SW 1271 (cell line): ENCODE measurements at regions not wholly inside any gene's neighbourhood (a gene's known extent, or its start where the extent isn't known, plus 50 kb on each side); places are given as distances from the start of the nearest gene placed in this dataset.

Experiments
- DNase-seq, 2 experiments: peaks; one replicate each; lab custom pipeline; 2025; lab: John Stamatoyannopoulos, UW

GRCh38 chr1:200252531-200252930 lies 157.3 kb downstream of the ZNF281 start:
- no peak for DNase-seq

GRCh38 chr1:200250469-200250868 lies 159.4 kb downstream of the ZNF281 start:
- DNase-seq: no peak

- DNase-seq: no peak
Measured at GRCh38 chr1:200248541-200248940, 161.3 kb downstream of the ZNF281 start.

GRCh38 chr1:200247518-200247917 lies 162.3 kb downstream of the ZNF281 start:
- DNase-seq: no peak

GRCh38 chr1:200245473-200245872 lies 164.4 kb downstream of the ZNF281 start:
- DNase-seq: no peak

- DNase-seq: no peak
Measured at GRCh38 chr1:200243042-200243437, 166.8 kb downstream of the ZNF281 start.

GRCh38 chr1:200242110-200243041 lies 167.5 kb downstream of the ZNF281 start:
- no peak for DNase-seq

DNA sequence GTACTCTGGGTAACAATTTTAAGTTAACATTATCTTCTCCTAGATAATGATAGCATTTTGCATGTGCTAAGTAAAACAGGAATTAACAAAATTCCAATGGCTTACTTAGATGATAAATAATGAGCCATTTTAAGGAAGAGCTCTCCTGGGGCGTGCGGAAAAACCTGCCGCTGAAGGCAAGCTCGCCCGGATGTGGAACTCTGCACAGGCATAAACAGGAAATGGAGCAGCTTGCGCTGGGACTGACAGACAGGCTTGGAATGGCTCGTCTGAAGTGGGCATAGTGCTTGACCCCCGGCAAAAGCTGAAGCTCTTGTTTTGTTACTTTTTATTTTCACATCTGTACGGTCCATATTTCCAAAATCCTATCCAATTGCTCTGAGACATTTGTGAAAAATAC lies 169.2 kb downstream of the ZNF281 start:
- DNase-seq: no peak

GRCh38 chr1:200238311-200238710 lies 171.5 kb downstream of the ZNF281 start:
- no peak for DNase-seq

DNA sequence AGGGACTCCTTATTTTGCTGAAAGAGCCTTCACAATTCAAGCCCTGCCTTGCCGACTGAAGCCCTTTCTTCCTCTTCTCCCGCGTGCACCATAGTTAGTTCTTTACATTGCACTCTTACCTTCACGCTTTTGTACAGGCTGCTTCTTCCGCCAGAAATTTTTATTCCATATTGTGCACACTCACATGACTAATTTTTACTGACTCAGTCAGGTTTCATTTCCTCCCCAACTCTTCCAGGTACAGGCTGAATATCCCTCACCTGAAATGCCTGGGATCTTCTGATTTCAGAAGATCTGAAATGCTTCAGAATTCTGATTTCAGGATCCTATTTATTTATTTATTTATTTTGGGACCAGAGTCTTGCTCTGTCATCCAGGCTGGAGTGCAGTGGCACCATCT lies 172.8 kb downstream of the ZNF281 start:
- no peak for DNase-seq

GRCh38 chr1:200234938-200235337 lies 174.9 kb downstream of the ZNF281 start:
- DNase-seq: no peak

GRCh38 chr1:200233393-200233792 lies 176.4 kb downstream of the ZNF281 start:
- DNase-seq: no peak

DNA sequence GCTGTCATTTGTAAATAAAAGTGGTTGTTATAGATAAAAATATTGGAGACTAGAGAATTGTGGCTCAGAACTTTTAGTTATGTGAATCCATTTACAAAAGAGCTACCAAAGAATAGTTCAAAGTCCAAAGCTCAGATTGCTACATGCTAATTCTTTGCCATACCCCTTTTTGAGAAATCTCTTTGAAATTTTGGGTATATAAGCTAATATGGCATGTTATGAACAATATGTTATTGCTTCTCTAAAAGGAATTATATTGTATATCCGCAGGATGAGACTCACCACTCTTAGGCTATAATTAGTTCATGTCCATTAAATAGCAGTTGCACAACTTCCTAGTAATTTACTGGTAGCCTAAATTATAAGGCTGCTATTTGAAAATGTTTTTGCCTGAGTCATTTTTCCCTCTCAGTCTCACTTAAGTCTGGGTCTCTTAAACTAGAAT lies 178.0 kb downstream of the ZNF281 start:
- DNase-seq: no peak

DNA sequence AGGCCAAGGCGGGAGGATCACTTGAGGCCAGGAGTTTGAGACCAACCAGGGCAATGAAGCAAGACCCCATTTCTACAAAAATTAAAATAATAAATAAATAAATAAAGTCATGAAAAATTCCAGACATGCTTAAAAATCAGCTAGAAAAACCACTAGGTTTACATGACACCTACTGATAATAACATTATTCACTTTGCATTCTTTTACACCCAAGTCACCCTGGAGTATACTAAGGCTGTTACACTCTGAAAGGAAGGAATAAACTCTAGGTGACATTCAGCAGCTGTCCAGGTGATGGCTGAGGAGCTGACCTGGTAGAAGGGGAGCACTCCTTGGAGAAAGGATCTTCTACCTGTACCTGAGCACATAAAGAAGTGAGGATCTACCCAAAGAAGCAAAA lies 179.2 kb downstream of the ZNF281 start:
- DNase-seq: no peak

DNA sequence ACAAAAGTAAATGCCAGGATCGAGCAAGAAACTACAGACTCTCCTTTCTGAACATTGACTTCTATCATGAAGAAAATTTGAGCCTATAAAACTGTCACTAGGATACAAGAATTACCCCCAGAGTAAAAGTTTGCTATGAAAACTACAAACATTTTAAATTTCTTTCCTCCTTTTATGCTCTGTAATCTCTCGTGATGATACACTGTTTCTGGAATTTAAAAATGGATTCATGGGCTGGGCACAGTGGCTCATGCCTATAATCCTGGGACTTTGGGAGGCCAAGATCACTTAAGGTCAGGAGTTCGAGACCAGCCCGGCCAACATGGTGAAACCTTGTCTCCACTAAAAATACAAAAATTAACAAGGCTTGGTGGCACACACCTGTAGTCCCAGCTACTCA lies 181.3 kb downstream of the ZNF281 start:
- DNase-seq: no peak

DNA sequence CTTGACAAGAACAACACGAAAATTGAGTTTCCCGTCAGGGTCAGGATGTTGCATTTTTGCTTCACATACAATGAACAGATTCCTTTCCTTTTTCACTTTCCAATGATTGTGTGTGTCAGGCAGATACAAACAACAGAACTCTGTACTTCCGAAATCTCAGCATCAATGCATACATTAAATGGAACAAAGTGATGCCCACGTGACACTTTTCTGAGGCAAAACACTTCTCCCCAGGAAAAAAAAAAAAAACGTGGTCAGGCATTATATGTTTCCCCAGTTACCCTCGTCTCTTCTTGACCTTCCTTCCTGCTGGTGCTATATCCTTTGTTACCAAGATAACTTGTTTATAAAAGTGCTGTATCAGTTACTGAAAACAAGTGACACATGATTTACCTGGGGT lies 181.8 kb downstream of the ZNF281 start:
- no peak for DNase-seq
